HepG2 (cell line): ENCODE measurements at regions not wholly inside any gene's neighbourhood (a gene's known extent, or its start where the extent isn't known, plus 50 kb on each side); places are given as distances from the start of the nearest gene placed in this dataset.

Experiments
- ARID5B ChIP-seq: IDR thresholded peaks from 2 replicates; pipeline ENCODE4 v1.4.0; 2020; ENCODE audit warnings: mild to moderate bottlenecking, missing genetic modification reagents
- ETV5 ChIP-seq: IDR thresholded peaks from 2 replicates; pipeline ENCODE4 v1.6.1; 2018; ENCODE audit warnings: missing biosample characterization, missing genetic modification reagents, inconsistent platforms, borderline replicate concordance
- GABPB1 ChIP-seq: IDR thresholded peaks from 2 replicates; pipeline ENCODE4 v1.6.1; 2016; ENCODE audit warnings: mild to moderate bottlenecking, missing genetic modification reagents, moderate library complexity, missing compliant biosample characterization
- GATA4 ChIP-seq: sonication (generic); IDR thresholded peaks from 2 replicates; pipeline ENCODE4 v1.6.1; 2016; ENCODE audit warnings: antibody characterized with exemption, low read depth, borderline replicate concordance
- GFI1 ChIP-seq: sonication (generic); formaldehyde crosslinking; IDR thresholded peaks from 2 replicates; pipeline ENCODE4 v1.5.0; 2020; ENCODE audit warnings: missing genetic modification reagents, mild to moderate bottlenecking, borderline replicate concordance
- HMGA1 ChIP-seq: sonication (generic); formaldehyde crosslinking; conservative IDR thresholded peaks from 2 replicates; pipeline ENCODE4 v1.4.0; 2020; ENCODE audit warnings: missing genetic modification reagents
- KAT8 ChIP-seq: IDR thresholded peaks from 2 replicates; pipeline ENCODE4 v1.6.1; 2016; ENCODE audit warnings: missing genetic modification reagents, missing compliant biosample characterization
- NCOA2 ChIP-seq: sonication (generic); formaldehyde crosslinking; IDR thresholded peaks from 2 replicates; pipeline ENCODE4 v1.8.0; 2022; ENCODE audit warnings: inconsistent platforms
- PAX8 ChIP-seq: sonication (generic); formaldehyde crosslinking; IDR thresholded peaks from 2 replicates; pipeline ENCODE4 v1.8.0; 2022; ENCODE audit warnings: mild to moderate bottlenecking, missing genetic modification reagents, borderline replicate concordance
- PHF21A ChIP-seq: sonication (generic); formaldehyde crosslinking; IDR thresholded peaks from 2 replicates; pipeline ENCODE4 v1.5.0; 2020; ENCODE audit warnings: mild to moderate bottlenecking, missing genetic modification reagents
- POLR2AphosphoS5 ChIP-seq: IDR thresholded peaks from 2 replicates; pipeline ENCODE4 v1.6.1; 2012; ENCODE audit warnings: low read depth, low read length
- RARG ChIP-seq: sonication (generic); formaldehyde crosslinking; IDR thresholded peaks from 2 replicates; pipeline ENCODE4 v1.4.0; 2020; ENCODE audit warnings: low read depth, mild to moderate bottlenecking, missing genetic modification reagents
- RFX3 ChIP-seq: IDR thresholded peaks from 2 replicates; pipeline ENCODE4 v1.6.1; 2016; ENCODE audit warnings: missing biosample characterization, missing genetic modification reagents
- SOX5 ChIP-seq: IDR thresholded peaks from 2 replicates; pipeline ENCODE4 v1.6.1; 2016; ENCODE audit warnings: borderline replicate concordance
- SP140L ChIP-seq: sonication (generic); formaldehyde crosslinking; IDR thresholded peaks from 2 replicates; pipeline ENCODE4 v1.4.0; 2020; ENCODE audit warnings: missing genetic modification reagents, borderline replicate concordance
- SP5 ChIP-seq: IDR thresholded peaks from 2 replicates; pipeline ENCODE4 v1.6.1; 2016; ENCODE audit warnings: low read depth, borderline replicate concordance
- ZFP91 ChIP-seq: sonication (generic); formaldehyde crosslinking; IDR thresholded peaks from 2 replicates; pipeline ENCODE4 v1.9.0; 2022; ENCODE audit warnings: missing genetic modification reagents, mild to moderate bottlenecking, borderline replicate concordance
- ZNF230 ChIP-seq: sonication (generic); formaldehyde crosslinking; IDR thresholded peaks from 2 replicates; pipeline ENCODE4 v1.4.0; 2020; ENCODE audit warnings: mild to moderate bottlenecking, missing genetic modification reagents
- ZNF350 ChIP-seq: sonication (generic); formaldehyde crosslinking; IDR thresholded peaks from 2 replicates; pipeline ENCODE4 v1.4.0; 2020; ENCODE audit warnings: mild to moderate bottlenecking, low read depth, missing genetic modification reagents, borderline replicate concordance
- TF ChIP-seq, protein P1 (sequence below): IDR thresholded peaks from 2 replicates; pipeline ENCODE4 v1.6.1; 2018; ENCODE audit warnings: missing genetic modification reagents
- TF ChIP-seq, protein P2 (sequence below): sonication (generic); formaldehyde crosslinking; IDR thresholded peaks from 2 replicates; pipeline ENCODE4 v1.4.0; 2020; ENCODE audit warnings: missing genetic modification reagents
- TF ChIP-seq, protein P3 (sequence below): IDR thresholded peaks from 2 replicates; pipeline ENCODE4 v1.6.1; 2016; ENCODE audit warnings: control low read depth

DNA sequence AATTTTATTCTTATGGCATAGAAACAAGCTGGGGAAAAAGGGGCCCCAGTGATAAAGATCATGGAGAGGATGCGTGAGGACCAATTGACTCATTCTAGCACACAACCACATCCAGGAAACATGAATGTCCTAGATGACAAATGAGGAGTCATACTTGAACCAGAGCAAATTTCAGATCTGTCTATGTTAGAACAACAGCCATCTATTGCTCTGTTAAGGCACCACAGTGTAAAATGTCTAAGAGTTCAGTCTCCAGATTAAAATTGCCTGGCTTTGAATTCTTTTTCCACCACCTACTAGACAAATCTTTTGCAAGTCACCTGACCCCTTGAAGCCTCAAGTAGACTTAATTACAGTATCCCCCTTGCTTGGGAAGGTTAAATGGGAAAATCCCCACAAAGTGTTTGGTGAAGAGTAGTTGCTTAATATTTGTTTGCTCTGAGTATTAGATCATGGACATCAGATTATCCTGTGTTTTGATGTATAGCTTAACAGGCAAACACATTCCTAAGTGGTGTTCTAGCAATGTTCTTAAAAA lies 258.7 kb upstream of the TGFBR2 start (continued):
- TF ChIP-seq ETV5, result peak; percentile 67; the same call in 1 of the 2 replicates
- 0 out of 2 replicates have a peak, but pooled peaks have one; percentile 23 for TF ChIP-seq PHF21A (CRISPR knock-in tag)
- TF ChIP-seq, protein P1, sequence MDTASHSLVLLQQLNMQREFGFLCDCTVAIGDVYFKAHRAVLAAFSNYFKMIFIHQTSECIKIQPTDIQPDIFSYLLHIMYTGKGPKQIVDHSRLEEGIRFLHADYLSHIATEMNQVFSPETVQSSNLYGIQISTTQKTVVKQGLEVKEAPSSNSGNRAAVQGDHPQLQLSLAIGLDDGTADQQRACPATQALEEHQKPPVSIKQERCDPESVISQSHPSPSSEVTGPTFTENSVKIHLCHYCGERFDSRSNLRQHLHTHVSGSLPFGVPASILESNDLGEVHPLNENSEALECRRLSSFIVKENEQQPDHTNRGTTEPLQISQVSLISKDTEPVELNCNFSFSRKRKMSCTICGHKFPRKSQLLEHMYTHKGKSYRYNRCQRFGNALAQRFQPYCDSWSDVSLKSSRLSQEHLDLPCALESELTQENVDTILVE (CRISPR knock-in tag), result peak; percentile 44; the same call in 1 of the 2 replicates
- TF ChIP-seq, protein P2, sequence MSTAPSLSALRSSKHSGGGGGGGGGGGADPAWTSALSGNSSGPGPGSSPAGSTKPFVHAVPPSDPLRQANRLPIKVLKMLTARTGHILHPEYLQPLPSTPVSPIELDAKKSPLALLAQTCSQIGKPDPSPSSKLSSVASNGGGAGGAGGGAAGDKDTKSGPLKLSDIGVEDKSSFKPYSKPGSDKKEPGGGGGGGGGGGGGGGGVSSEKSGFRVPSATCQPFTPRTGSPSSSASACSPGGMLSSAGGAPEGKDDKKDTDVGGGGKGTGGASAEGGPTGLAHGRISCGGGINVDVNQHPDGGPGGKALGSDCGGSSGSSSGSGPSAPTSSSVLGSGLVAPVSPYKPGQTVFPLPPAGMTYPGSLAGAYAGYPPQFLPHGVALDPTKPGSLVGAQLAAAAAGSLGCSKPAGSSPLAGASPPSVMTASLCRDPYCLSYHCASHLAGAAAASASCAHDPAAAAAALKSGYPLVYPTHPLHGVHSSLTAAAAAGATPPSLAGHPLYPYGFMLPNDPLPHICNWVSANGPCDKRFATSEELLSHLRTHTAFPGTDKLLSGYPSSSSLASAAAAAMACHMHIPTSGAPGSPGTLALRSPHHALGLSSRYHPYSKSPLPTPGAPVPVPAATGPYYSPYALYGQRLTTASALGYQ (CRISPR knock-in tag), result peak; percentile 66; the same call in 1 of the 2 replicates
- no peak for TF ChIP-seq SP5 (CRISPR knock-in tag)
- TF ChIP-seq SOX5 (CRISPR knock-in tag), result peak; percentile 80; the same call in 1 of the 2 replicates
- no peak for TF ChIP-seq PAX8 (CRISPR knock-in tag)
- TF ChIP-seq RFX3 (CRISPR knock-in tag), result no peak
- no peak for TF ChIP-seq POLR2AphosphoS5
- no peak for TF ChIP-seq ZNF350 (CRISPR knock-in tag)
- TF ChIP-seq ZFP91, result no peak
- TF ChIP-seq GFI1 (CRISPR knock-in tag), result 0 out of 2 replicates have a peak, but pooled peaks have one; percentile 20
- peak; percentile 79; the same call in 1 of the 2 replicates for TF ChIP-seq GATA4
- peak; percentile 94 for TF ChIP-seq NCOA2 (CRISPR knock-in tag)
- TF ChIP-seq RARG (CRISPR knock-in tag), result no peak
- TF ChIP-seq SP140L (CRISPR knock-in tag), result no peak
- TF ChIP-seq ZNF230 (CRISPR knock-in tag), result no peak
- no peak for TF ChIP-seq HMGA1 (CRISPR knock-in tag)
- TF ChIP-seq ARID5B (CRISPR knock-in tag), result peak; percentile 94
- no peak for TF ChIP-seq GABPB1 (CRISPR knock-in tag)
- TF ChIP-seq, protein P3, sequence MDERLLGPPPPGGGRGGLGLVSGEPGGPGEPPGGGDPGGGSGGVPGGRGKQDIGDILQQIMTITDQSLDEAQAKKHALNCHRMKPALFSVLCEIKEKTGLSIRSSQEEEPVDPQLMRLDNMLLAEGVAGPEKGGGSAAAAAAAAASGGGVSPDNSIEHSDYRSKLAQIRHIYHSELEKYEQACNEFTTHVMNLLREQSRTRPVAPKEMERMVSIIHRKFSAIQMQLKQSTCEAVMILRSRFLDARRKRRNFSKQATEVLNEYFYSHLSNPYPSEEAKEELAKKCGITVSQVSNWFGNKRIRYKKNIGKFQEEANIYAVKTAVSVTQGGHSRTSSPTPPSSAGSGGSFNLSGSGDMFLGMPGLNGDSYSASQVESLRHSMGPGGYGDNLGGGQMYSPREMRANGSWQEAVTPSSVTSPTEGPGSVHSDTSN, result no peak
- TF ChIP-seq KAT8 (CRISPR knock-in tag), result peak; percentile 33; the same call in 1 of the 2 replicates
